GM12864 (cell line): ENCODE measurements at regions not wholly inside any gene's neighbourhood (a gene's known extent, or its start where the extent isn't known, plus 50 kb on each side); places are given as distances from the start of the nearest gene placed in this dataset.

Experiments
- DNase-seq: peaks from one replicate; pipeline ENCODE4 v3.0.0-alpha.2; 2011; ENCODE audit warnings: low read depth
- H3K4me3 ChIP-seq: 2 replicates; pipeline ENCODE4 v1.5.1; 2011; ENCODE audit warnings: mild to moderate bottlenecking, low read depth, low read length, control low read depth
- CTCF ChIP-seq: IDR thresholded peaks from 2 replicates; pipeline ENCODE4 v1.5.1; 2011; ENCODE audit warnings: low read depth, mild to moderate bottlenecking, moderate library complexity, low read length, control low read depth, inconsistent platforms; ENCODE audit errors: missing control alignments

- DNase-seq, result no peak
- TF ChIP-seq CTCF, result no peak
- no peak overlapping the region for H3K4me3 ChIP-seq
These were observed 318.3 kb upstream of the GATB start for GRCh38 chr4:152079079-152079478.

- TF ChIP-seq CTCF, result no peak
- DNase-seq, result no peak
- H3K4me3 ChIP-seq, result no peak overlapping the region
These were observed 316.8 kb upstream of the GATB start for GRCh38 chr4:152077582-152077981.

- H3K4me3 ChIP-seq, result no peak overlapping the region
- DNase-seq, result no peak
- no peak for TF ChIP-seq CTCF
These were observed 314.6 kb upstream of the GATB start for GRCh38 chr4:152075253-152075928.

GRCh38 chr4:152074573-152074972 is 313.8 kb upstream of the GATB start:
- no peak for DNase-seq
- TF ChIP-seq CTCF, result no peak
- no peak overlapping the region for H3K4me3 ChIP-seq

- TF ChIP-seq CTCF, result no peak
- no peak overlapping the region for H3K4me3 ChIP-seq
These were observed 313.3 kb upstream of the GATB start for GRCh38 chr4:152074088-152074437.

GRCh38 chr4:152073351-152074087 is 312.7 kb upstream of the GATB start:
- TF ChIP-seq CTCF, result no peak
- no peak overlapping the region for H3K4me3 ChIP-seq
- no peak for DNase-seq

More at GRCh38 chr4:152074088-152074437, 313.3 kb upstream of the GATB start:
- DNase-seq, result no peak

- no peak for TF ChIP-seq CTCF
- no peak for DNase-seq
- no peak overlapping the region for H3K4me3 ChIP-seq
These were observed 312.1 kb upstream of the GATB start for GRCh38 chr4:152072906-152073305.
